AG10803 (cell line): ENCODE measurements at regions not wholly inside any gene's neighbourhood (a gene's known extent, or its start where the extent isn't known, plus 50 kb on each side); places are given as distances from the start of the nearest gene placed in this dataset.

Source experiments
- DNase-seq: peaks from one replicate; pipeline ENCODE4 v3.0.0; 2010; ENCODE audit warnings: low read depth
- H3K4me3 ChIP-seq: 2 replicates; pipeline ENCODE4 v1.5.1; 2011; ENCODE audit warnings: mild to moderate bottlenecking, low read length, control low read depth
- TF ChIP-seq, protein P1 (sequence below): conservative IDR thresholded peaks from 2 replicates; pipeline ENCODE4 v1.5.1; 2011; ENCODE audit warnings: mild to moderate bottlenecking, low read length, control low read depth, inconsistent platforms

DNA sequence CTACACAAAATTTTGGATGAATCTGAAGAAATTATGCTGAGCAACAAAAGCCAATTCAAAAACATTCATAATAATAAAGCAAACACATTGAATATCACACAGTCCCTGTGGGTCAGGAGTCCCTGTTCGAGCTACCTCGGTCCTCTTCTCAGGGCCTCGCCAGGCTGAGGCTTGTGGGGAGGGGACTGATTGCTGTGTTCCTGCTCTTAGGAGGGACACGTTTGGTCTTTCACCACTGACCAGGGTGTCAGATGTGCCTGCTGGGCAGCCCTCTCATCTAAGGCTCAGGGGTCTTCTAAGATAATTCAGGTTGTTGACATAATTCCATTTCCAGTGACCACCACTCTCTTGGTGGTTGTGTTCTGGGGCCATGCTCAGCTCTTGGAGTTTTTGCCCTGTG lies 233.8 kb upstream of the PPP2R2D start:
- TF ChIP-seq, protein P1, sequence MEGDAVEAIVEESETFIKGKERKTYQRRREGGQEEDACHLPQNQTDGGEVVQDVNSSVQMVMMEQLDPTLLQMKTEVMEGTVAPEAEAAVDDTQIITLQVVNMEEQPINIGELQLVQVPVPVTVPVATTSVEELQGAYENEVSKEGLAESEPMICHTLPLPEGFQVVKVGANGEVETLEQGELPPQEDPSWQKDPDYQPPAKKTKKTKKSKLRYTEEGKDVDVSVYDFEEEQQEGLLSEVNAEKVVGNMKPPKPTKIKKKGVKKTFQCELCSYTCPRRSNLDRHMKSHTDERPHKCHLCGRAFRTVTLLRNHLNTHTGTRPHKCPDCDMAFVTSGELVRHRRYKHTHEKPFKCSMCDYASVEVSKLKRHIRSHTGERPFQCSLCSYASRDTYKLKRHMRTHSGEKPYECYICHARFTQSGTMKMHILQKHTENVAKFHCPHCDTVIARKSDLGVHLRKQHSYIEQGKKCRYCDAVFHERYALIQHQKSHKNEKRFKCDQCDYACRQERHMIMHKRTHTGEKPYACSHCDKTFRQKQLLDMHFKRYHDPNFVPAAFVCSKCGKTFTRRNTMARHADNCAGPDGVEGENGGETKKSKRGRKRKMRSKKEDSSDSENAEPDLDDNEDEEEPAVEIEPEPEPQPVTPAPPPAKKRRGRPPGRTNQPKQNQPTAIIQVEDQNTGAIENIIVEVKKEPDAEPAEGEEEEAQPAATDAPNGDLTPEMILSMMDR, result no peak
- no peak for DNase-seq
- no peak overlapping the region for H3K4me3 ChIP-seq

DNA sequence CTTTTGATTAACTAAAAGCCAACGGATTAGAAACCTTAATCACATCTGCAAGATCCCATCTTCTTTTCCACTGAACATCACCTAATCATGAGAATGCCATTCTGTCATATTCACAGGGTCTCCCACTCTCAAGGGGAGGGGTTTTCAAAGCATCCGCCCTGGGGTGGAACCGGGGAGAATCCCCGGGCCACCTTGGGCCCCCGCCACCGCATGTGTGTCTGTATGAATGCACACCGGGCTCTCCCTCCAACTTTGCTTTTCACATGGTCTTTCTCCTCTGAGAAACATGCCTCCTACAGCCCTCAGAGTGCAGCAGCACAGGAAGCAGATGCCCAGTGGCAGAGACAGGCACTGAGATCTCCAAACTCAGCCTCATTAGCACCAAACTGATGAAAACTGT lies 233.2 kb upstream of the PPP2R2D start:
- TF ChIP-seq, protein P1, result no peak
- DNase-seq, result no peak
- no peak overlapping the region for H3K4me3 ChIP-seq

DNA sequence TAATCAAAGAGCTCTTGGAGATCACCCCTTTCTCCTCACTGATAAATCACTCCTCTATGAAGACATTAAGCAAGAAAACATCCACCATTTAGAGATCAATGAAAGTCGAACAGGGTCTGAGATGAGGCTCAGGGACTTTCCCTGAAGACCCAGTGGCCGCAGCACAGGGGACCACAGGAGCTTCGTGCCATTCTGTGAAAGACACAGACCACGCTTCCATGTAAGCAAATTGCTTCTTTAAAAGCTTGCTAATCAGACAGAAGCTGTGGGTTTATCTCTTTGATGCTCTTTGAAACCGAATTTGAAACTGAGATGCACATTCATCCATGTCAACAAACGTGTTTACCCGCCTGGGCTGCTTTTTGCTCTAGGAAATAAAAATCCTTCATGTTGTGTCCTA lies 231.9 kb upstream of the PPP2R2D start:
- H3K4me3 ChIP-seq, result no peak overlapping the region
- TF ChIP-seq, protein P1, result no peak
- DNase-seq, result no peak

DNA sequence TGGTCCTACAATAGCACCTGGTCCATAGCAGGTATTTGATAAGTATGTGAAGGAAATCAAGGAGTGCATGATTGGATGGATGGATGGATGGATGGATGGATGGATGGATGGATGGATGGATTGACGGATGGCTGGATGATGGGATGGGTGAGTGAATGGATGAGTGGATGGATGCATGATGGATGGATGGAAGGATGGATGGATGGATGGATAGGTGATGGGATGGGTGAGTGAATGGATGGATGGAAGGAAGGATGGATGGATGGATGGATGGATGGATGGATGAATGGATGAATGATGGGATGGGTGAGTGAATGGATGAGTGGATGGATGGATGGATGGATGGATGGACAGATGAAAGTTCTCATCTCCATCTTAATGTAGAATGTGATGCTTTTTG lies 231.0 kb upstream of the PPP2R2D start:
- H3K4me3 ChIP-seq, result no peak overlapping the region
- TF ChIP-seq, protein P1, result no peak
- DNase-seq, result no peak

DNA sequence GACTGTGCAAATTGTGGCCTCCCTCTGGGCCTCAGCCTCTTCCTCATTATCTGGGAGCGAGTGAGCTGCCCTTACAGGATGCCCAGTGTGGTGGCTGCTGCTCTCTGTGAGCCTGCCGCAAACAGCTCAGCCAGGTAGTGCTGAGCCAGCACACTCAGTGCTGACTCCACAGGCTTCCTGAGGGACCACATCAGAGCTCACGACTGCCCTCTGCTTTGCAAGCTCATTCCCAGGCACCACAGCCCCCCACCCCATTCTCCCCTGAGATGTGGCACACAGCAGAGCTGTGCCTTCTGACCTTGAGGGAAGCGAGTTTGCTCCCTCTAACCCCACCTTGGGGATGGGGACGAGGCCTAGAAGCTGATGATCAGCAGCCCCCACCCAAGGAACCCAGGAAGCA lies 230.5 kb upstream of the PPP2R2D start:
- no peak overlapping the region for H3K4me3 ChIP-seq
- DNase-seq, result no peak
- TF ChIP-seq, protein P1, result no peak

DNA sequence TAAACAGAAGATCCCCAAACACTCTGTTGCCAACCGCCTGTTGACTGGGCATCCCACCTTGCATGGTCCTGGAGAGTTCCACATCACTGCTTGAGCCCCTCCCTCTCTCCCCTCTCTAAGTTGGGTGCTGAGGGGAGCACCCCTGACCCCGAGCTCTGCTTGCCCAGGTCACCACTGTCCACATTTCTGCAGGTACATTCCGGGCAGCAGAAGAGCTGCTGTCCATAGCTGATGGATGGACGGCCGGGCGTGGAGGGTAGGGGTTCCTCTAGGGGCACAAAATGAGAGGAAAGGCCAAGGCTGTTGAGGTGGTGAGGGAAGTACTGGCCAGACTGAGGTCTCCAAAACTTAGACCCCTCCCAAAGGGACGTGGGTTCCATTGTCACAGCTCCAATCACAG lies 227.4 kb upstream of the PPP2R2D start:
- no peak overlapping the region for H3K4me3 ChIP-seq
- TF ChIP-seq, protein P1, result no peak
- DNase-seq, result no peak

DNA sequence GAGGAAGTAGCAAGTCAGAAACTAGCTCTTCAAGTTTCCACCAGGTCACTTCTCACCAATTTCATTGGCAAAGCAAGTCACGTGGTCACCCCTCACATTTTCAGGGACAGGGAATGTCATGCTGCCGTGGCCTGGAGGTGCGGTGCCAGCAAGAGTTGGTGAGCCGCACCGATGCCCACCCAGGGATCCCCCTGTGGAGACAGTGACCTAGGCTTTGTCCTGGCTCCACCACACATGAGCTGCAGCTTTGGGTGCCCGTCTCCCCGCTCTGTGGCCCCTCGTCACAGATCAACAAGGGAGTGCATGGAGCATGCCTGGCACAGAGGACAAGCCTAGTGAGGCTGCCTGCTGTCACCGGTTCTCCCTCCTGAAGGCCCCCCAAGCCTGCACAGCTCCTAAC lies 226.7 kb upstream of the PPP2R2D start:
- H3K4me3 ChIP-seq, result no peak overlapping the region
- no peak for DNase-seq
- TF ChIP-seq, protein P1, result no peak
